Activated T-helper 2 cell treated with anti-CD3 and anti-CD28 coated beads, Interferon-gamma antibody, Interleukin-2, Interleukin-4, amounts not matched to agents 10 μg/mL and 5 μg/mL and 100 μg/mL, durations not matched to agents 14 hours and 24 hours and 36 hours (primary cell): ENCODE measurements at regions not wholly inside any gene's neighbourhood (a gene's known extent, or its start where the extent isn't known, plus 50 kb on each side); places are given as distances from the start of the nearest gene placed in this dataset.

Source experiments
- DNase-seq: peaks from one replicate; pipeline ENCODE4 v3.0.0; 2021; ENCODE audit warnings: low spot score
- H3K27ac Mint-ChIP-seq: one replicate; pipeline ENCODE4 v1.8.0; 2021; ENCODE audit warnings: mixed read lengths
- H3K27me3 Mint-ChIP-seq: one replicate; pipeline ENCODE4 v1.8.0; 2021; ENCODE audit warnings: low read depth, mixed read lengths
- H3K36me3 Mint-ChIP-seq: one replicate; pipeline ENCODE4 v1.8.0; 2021; ENCODE audit warnings: low read depth, mixed read lengths
- H3K4me1 Mint-ChIP-seq: one replicate; pipeline ENCODE4 v1.8.0; 2021; ENCODE audit warnings: low read depth, mixed read lengths
- H3K4me3 Mint-ChIP-seq: one replicate; pipeline ENCODE4 v1.8.0; 2021; ENCODE audit warnings: low read depth, mild to moderate bottlenecking, moderate library complexity, mixed read lengths
- H3K9me3 Mint-ChIP-seq: one replicate; pipeline ENCODE4 v1.8.0; 2021; ENCODE audit warnings: mixed read lengths
- intact Hi-C: fragments of 100-400 bp; cut with micrococcal nuclease; formaldehyde crosslinking; loops from one replicate; pipeline ENCODE4 v1.15.1; 2023

DNA sequence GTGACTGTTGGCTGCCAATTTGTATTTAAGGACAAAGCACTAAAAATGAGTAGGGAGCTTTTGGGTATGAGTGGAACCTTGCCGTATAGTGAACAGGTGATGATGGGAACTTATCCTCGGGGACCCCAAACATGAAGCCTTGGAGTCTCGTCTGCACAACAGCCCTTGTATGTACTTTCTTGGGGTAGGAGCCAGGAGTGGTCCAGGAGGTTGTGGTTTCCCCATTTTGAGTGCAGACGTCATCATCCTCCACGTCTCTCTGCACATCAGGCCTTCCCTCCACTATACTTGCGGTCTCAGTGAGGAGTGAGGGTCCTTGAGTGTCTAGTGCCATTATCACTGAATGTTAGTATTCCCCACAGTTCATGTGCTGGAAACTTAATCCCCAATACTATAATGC is 101.5 kb upstream of the HS6ST1 start:
- Mint-ChIP-seq H3K4me1 (no peaks in the 10 kb centered on the region), H3K4me3 (no peak overlapping the region), H3K9me3 (no peaks in the 10 kb centered on the region), H3K27me3 (peaks cover 6% of the 10 kb centered on the region), H3K36me3 (no peaks in the 10 kb centered on the region), H3K27ac (no peak overlapping the region)
- no peak for DNase-seq
- intact Hi-C loops: no loop called here

DNA sequence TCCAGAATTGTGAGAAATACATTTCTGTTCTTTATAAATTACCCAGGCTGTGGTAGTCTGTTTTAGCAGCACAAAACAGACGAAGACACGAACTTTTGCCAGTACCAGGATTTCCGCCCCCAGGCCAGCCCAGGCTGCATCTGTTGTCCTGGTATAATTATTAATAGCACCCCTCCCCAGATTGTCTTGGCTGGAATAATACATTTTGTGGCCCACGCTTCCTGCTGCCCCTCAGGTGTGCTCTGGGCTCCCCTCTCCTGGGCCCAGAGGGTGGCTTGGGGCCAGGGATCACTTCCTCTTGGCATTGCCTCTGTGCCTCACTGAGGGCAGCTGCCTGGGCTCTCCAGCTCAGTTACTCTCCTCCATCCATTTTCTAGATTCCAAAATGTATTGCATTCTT is 102.1 kb upstream of the HS6ST1 start:
- no peak for DNase-seq
- peaks cover 6% of the 10 kb centered on the region for H3K27me3 Mint-ChIP-seq
- H3K4me3 Mint-ChIP-seq: no peak overlapping the region
- H3K36me3 Mint-ChIP-seq: no peaks in the 10 kb centered on the region
- no peaks in the 10 kb centered on the region for H3K9me3 Mint-ChIP-seq
- intact Hi-C loops: no loop called here
- H3K4me1 Mint-ChIP-seq: no peaks in the 10 kb centered on the region
- H3K27ac Mint-ChIP-seq: no peak overlapping the region

DNA sequence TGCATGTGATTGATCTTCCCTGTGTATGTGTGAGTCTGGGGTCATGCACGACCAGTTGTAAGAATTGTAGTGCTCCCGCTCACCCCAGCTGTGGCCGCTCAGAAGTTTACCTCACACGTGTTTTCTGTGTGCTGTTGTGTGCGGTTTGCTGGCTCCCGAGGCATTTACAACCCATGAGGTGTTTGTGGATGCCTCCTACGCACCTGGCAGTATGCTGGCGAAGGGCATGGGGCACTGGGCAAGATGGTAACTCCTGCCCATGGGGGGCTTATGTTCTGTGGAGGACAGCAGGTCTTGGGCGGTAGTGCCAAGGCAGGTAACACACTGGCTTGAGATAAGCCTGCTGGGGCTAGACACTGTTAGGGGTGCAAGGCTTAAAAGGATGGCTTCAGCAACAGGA is 102.6 kb upstream of the HS6ST1 start:
- Mint-ChIP-seq H3K27me3 (peaks cover 6% of the 10 kb centered on the region), H3K9me3 (no peaks in the 10 kb centered on the region), H3K27ac (no peak overlapping the region), H3K4me3 (no peak overlapping the region), H3K4me1 (no peaks in the 10 kb centered on the region), H3K36me3 (no peaks in the 10 kb centered on the region)
- intact Hi-C loops: no loop called here
- DNase-seq: no peak

DNA sequence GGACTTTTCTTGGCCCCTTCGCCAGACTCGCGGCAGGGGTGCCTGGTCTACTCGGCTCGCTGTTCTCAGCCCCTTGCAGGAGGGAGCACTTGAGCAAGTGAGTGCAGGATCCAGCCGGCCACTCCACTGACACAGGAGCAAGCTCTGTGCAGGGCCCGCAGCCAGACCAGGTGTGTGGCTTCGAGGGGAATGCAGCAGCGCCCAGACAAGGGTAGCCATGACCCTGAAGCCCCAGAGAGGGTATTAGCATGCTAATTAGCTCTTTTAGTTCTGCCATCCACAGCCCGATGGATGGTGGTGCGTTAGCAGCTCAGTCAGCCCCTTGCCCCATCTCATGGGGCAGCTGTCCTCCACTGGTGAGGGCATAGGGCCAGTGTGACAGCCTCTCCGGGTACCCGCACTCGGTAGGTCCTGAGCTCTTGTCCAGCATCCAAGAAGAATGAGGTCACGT is 103.2 kb upstream of the HS6ST1 start:
- Mint-ChIP-seq H3K36me3 (no peaks in the 10 kb centered on the region), H3K9me3 (no peaks in the 10 kb centered on the region)
- intact Hi-C loops: no loop called here

DNA sequence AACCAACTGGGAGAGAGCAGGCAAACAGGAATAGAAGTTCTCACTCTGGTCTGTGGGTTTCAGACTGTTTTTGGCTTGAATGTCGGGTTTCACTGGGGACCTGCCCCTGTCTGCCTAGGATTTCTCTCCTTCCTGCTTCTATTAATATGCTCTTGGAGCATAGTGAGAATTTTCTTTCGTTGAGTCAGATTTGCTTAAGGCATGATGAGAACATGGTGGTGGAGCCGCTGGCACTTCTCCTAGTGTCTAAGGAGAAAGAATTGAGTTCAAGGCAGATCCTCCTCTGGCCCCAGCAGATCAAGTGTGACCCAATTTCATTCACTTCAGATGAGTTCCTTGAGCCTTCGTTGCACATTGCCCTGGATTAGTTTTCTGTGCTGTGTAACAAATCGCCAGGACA is 103.9 kb upstream of the HS6ST1 start:
- H3K4me1 Mint-ChIP-seq: no peaks in the 10 kb centered on the region
- intact Hi-C loops: no loop called here

More for the DNA sequence above, 103.2 kb upstream of the HS6ST1 start:
- no peak overlapping the region for H3K27ac Mint-ChIP-seq
- peaks cover 10% of the 10 kb centered on the region for H3K27me3 Mint-ChIP-seq
- no peak for DNase-seq
- H3K4me1 Mint-ChIP-seq: no peaks in the 10 kb centered on the region
- H3K4me3 Mint-ChIP-seq: no peak overlapping the region

DNA sequence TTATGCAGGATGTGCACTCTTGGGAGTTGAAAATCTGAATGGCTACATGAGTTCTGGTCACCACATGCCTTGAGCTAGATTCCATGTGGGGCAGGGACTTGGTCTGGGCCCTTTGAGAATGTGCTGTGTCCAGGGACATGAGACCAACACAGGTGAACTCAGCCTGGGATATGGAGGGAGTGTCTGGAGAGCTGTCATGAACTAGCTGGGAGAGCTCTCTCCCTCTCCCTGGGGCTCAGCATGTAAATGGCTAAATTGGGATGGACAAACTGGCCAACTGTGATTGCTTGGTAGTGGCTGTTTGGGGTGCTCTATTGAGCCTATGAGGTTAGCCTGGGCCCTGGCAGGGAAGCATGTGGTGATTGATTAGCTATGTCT is 105.1 kb upstream of the HS6ST1 start:
- intact Hi-C loops: no loop called here
- H3K9me3 Mint-ChIP-seq: no peaks in the 10 kb centered on the region
- peaks cover 22% of the 10 kb centered on the region for H3K27me3 Mint-ChIP-seq
- peaks cover 2% of the 10 kb centered on the region for H3K36me3 Mint-ChIP-seq
- no peak overlapping the region for H3K27ac Mint-ChIP-seq
- no peak overlapping the region for H3K4me3 Mint-ChIP-seq
- peaks cover 4% of the 10 kb centered on the region for H3K4me1 Mint-ChIP-seq
- DNase-seq: no peak

More for the DNA sequence above, 103.9 kb upstream of the HS6ST1 start:
- Mint-ChIP-seq H3K27me3 (peaks cover 14% of the 10 kb centered on the region), H3K4me3 (no peak overlapping the region), H3K27ac (no peak overlapping the region), H3K9me3 (no peaks in the 10 kb centered on the region), H3K36me3 (no peaks in the 10 kb centered on the region)
- no peak for DNase-seq

DNA sequence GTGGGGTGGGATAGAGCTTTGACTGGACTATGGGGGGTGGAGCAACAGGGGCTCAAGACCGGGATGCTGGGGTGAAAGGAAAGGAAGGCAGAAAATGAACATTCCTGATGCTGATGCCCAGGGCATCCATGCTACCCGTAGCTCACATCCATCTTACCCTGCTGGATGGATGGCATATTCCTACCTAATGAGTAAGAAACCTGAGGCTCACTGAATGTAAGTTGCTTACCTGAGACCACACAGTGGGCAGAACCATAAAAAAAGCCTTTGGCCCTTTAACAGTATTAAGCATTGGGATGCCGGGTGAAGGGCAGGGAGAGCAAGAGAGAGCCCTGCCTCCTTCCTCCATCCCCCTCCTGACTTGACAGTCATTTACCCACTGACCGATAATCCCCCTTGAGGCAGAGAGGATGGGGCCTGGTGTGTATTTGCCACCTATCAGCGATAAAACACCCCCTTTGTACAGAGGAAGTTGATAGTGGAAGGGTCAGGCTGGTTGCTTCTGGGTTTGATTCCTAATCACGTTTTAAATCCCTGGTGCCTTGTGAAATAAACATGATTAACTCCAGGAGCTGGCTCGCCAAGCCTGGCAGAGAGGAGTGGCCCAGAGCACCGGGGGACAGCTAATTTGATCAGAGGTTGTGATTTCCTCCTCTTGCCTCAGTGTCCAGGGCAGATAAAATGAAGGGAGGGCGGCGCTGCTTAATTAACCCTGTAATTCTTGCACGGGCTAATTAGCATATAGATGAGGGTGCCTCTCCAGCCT is 105.9 kb upstream of the HS6ST1 start:
- peaks cover 7% of the 10 kb centered on the region for H3K4me1 Mint-ChIP-seq
- intact Hi-C loops: no loop called here
- peaks cover 2% of the 10 kb centered on the region for H3K36me3 Mint-ChIP-seq
- peaks cover 28% of the 10 kb centered on the region for H3K27me3 Mint-ChIP-seq
- no peak overlapping the region for H3K4me3 Mint-ChIP-seq
- H3K27ac Mint-ChIP-seq: no peak overlapping the region
- peaks cover 3% of the 10 kb centered on the region for H3K9me3 Mint-ChIP-seq
- DNase-seq: no peak

DNA sequence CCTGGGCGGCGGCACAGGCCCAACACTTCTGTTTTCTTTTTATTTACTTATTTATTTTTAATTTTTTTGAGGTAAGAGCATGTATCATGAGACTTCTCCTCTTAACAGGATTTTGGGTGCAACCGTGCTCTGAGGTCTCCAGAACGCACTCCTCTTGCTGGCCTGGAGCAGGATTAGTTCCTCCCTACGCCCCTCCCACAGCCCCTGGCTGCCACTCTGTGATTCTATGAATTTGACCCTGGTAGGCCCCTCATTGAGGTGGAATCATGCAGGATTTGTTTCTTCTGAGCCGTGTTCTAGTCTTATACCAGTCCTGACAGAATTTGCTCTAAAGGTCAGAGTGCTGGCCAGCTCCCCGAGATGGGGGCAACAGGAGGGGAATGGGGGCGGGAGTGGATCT is 106.5 kb upstream of the HS6ST1 start:
- Mint-ChIP-seq H3K36me3 (peaks cover 2% of the 10 kb centered on the region), H3K4me1 (peaks cover 7% of the 10 kb centered on the region), H3K27me3 (peaks cover 33% of the 10 kb centered on the region), H3K27ac (no peak overlapping the region), H3K9me3 (peaks cover 10% of the 10 kb centered on the region), H3K4me3 (no peak overlapping the region)
- no peak for DNase-seq
- intact Hi-C loops: no loop called here

DNA sequence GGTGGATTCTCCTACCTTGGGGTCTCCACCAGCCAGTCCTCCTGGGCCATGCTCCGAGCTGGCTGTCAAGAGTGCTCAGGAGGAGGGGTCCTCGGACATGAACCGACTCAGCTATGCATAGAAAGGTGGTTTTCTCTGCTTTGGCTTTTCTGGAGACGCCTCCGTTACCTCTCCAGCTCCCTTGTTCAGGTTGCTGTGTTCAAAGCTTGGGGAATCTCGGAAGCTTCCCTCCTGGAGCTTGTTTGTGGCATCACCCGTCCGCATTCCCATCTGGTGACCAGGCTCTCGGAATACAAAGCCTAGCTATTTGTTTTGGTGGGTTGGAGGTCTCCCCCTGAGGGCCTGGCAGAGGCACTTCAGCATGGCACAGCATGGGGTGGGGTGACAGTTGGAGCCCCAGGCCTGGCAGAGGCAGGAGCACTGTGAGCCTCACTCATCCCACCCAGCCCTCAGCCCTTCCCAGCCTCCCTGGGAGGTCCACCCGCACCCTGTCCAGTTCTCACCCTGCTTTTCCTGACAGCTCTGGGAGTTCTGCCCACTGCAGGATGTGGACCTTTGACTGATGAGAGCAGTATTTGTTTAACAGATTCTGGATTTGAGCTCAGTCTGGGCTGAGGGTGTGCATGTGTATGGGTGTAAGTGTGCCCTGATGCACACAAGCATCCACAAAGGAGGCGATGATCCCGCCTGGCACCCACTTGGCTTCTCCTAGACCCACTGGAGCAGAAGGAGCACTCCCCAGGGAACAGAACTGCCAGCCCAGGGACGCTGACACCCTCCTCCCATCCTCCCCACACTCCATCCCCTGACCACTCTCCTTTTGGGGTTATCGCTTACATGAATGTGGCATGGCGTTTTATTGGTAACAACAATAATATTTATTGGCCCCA is 107.3 kb upstream of the HS6ST1 start:
- Mint-ChIP-seq H3K27me3 (peaks cover 36% of the 10 kb centered on the region), H3K4me1 (peaks cover 7% of the 10 kb centered on the region), H3K9me3 (peaks cover 14% of the 10 kb centered on the region), H3K27ac (no peak overlapping the region), H3K36me3 (peaks cover 2% of the 10 kb centered on the region), H3K4me3 (no peak overlapping the region)
- DNase-seq: no peak
- intact Hi-C loops: no loop called here

DNA sequence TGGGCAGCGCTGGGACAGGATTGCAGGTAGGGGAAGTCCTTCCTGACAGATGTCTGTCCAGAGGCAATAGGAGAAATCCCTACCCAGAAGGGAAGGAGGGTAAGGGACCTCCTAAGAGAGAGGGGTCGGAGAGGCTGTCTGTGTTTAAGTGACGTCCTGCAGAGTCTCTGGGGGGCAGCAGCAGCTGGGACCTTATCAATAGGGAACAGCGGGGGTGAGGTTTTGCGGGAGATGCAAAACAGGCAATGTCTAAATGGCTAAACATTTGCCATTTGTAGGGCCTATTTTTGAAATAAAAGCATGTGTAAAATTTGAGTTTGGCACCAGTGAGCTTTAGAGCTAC is 108.7 kb upstream of the HS6ST1 start:
- Mint-ChIP-seq H3K36me3 (peaks cover 2% of the 10 kb centered on the region), H3K9me3 (peaks cover 14% of the 10 kb centered on the region), H3K4me1 (peaks cover 7% of the 10 kb centered on the region), H3K27me3 (peaks cover 46% of the 10 kb centered on the region), H3K27ac (no peak overlapping the region), H3K4me3 (no peak overlapping the region)
- DNase-seq: no peak
- intact Hi-C loops: no loop called here

DNA sequence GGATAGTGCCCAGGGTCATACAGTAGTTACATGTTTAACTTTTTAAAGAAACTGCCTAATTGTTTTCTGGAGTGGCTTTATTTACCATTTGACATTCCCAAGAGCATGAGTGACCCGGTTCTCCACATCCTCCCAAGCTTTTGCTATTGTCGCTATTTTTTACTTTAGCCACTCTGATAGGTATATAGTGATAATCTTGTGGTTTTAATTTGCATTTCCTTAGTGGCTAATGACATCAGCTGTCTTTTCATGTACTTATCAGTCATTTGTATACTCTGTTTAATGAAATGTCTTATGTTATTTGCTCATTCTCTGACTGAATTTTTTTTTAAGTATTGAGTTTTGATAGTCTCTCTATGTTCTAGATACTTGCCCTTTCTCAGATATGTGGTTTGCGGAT is 109.7 kb upstream of the HS6ST1 start:
- H3K9me3 Mint-ChIP-seq: peaks cover 14% of the 10 kb centered on the region
- intact Hi-C loops: no loop called here

DNA sequence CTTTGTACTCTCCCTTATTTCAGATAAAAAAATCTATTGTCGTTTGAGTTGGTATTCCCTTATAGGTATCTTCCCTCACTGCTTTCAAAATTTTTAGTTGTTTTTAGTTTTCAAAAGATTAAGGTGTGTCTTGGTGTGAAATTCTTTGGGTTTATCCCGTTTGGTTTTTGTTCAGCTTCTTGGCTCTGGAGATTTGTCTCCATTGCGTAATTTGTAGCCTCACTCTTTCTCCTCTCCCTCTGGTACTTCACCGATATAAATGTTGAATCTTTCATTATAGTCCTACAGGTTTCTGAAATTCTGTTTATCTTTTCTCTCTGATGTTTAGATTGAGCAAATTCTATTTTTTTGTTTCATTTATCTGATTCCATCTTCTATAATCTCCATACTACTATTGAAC is 113.8 kb upstream of the HS6ST1 start:
- Mint-ChIP-seq H3K4me3 (no peak overlapping the region), H3K4me1 (peaks cover 21% of the 10 kb centered on the region), H3K27me3 (peaks cover 53% of the 10 kb centered on the region), H3K9me3 (peaks cover 14% of the 10 kb centered on the region), H3K27ac (no peak overlapping the region), H3K36me3 (peaks cover 2% of the 10 kb centered on the region)
- intact Hi-C loops: no loop called here
- no peak for DNase-seq

More for the DNA sequence above, 109.7 kb upstream of the HS6ST1 start:
- Mint-ChIP-seq H3K27me3 (peaks cover 49% of the 10 kb centered on the region), H3K36me3 (peaks cover 2% of the 10 kb centered on the region), H3K4me3 (no peak overlapping the region), H3K27ac (no peak overlapping the region), H3K4me1 (peaks cover 7% of the 10 kb centered on the region)
- DNase-seq: no peak

DNA sequence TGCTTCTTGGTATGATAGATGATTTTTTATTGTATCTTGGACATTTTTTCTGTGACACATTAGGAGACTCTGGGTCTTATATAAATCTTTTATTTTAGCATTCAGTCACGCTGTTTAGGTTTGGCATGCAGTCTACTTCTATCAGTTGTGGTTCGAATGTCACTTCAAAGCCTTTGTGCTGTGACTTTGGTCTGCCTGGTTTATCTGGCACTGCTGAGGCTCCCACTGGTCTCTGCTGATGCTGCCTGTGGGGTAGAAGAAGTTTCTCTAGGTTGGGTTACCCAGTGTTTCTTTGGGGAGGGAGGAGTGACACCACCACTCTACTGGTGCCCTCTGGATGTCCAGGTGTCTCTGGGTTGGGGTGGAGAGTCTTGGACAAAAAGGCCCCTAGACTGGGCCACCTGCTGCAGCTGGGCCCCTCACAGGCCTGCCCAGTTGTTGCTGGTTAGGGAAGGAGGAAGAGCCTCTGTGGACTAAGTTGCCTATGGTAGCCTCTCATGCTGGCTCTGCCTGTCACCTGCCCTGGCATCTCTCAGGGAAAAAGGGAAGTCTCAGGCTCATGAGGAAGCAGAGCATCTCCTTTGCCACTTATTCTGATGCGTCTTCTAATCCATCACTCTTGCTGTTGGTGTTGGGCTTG is 115.4 kb upstream of the HS6ST1 start:
- no peak for DNase-seq
- no peaks in the 10 kb centered on the region for H3K36me3 Mint-ChIP-seq
- no peak overlapping the region for H3K4me3 Mint-ChIP-seq
- H3K27ac Mint-ChIP-seq: no peak overlapping the region
- intact Hi-C loops: no loop called here
- peaks cover 14% of the 10 kb centered on the region for H3K9me3 Mint-ChIP-seq
- H3K4me1 Mint-ChIP-seq: peaks cover 14% of the 10 kb centered on the region
- peaks cover 42% of the 10 kb centered on the region for H3K27me3 Mint-ChIP-seq
